ENCODE measurements at regions not wholly inside any gene's neighbourhood (a gene's known extent, or its start where the extent isn't known, plus 50 kb on each side); places are given as distances from the start of the nearest gene placed in this dataset.

- H3K36me3 ChIP-seq (ENCODE audit: control insufficient read depth, insufficient read depth, low read length) = no peaks in the 10 kb centered on the region
- H3K4me3 ChIP-seq (ENCODE audit: low read length) = no peak overlapping the region
- no peak overlapping the region for H3K27ac Mint-ChIP-seq
- H3K9me3 Mint-ChIP-seq = no peaks in the 10 kb centered on the region
- H3K27ac ChIP-seq (ENCODE audit: low read depth, low read length) = no peak overlapping the region
- H3K9me3 ChIP-seq (ENCODE audit: control insufficient read depth, low read length) = no peaks in the 10 kb centered on the region
- H3K4me1 Mint-ChIP-seq = peaks cover 31% of the 10 kb centered on the region
- H3K9ac ChIP-seq (ENCODE audit: extremely low read depth, low read length, poor library complexity, severe bottlenecking) = no peak overlapping the region
- WGBS, 2 experiments (ENCODE audit: insufficient coverage in 1 of 2, insufficient read length in 1 of 2) = 95 to 97% methylated on average over 2 of the region's 2 CpGs
- H3K4me3 Mint-ChIP-seq = no peak overlapping the region
- peaks cover 4% of the 10 kb centered on the region for H3K27me3 Mint-ChIP-seq (ENCODE audit: insufficient read depth)
- H3K27me3 ChIP-seq (ENCODE audit: control insufficient read depth, insufficient read depth, low read length, poor library complexity, severe bottlenecking) = no peaks in the 10 kb centered on the region
- no peaks in the 10 kb centered on the region for H3K4me1 ChIP-seq (ENCODE audit: control insufficient read depth, insufficient read depth, low read length)
- TF ChIP-seq, protein P1, sequence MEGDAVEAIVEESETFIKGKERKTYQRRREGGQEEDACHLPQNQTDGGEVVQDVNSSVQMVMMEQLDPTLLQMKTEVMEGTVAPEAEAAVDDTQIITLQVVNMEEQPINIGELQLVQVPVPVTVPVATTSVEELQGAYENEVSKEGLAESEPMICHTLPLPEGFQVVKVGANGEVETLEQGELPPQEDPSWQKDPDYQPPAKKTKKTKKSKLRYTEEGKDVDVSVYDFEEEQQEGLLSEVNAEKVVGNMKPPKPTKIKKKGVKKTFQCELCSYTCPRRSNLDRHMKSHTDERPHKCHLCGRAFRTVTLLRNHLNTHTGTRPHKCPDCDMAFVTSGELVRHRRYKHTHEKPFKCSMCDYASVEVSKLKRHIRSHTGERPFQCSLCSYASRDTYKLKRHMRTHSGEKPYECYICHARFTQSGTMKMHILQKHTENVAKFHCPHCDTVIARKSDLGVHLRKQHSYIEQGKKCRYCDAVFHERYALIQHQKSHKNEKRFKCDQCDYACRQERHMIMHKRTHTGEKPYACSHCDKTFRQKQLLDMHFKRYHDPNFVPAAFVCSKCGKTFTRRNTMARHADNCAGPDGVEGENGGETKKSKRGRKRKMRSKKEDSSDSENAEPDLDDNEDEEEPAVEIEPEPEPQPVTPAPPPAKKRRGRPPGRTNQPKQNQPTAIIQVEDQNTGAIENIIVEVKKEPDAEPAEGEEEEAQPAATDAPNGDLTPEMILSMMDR (conservative IDR thresholded peaks at IDR 0.05) = no peak
- H3K36me3 Mint-ChIP-seq (ENCODE audit: low read depth) = no peaks in the 10 kb centered on the region
- no peak for DNase-seq
Observed at GRCh38 chr1:224507771-224508523, 73.3 kb upstream of the WDR26 start.

DNA sequence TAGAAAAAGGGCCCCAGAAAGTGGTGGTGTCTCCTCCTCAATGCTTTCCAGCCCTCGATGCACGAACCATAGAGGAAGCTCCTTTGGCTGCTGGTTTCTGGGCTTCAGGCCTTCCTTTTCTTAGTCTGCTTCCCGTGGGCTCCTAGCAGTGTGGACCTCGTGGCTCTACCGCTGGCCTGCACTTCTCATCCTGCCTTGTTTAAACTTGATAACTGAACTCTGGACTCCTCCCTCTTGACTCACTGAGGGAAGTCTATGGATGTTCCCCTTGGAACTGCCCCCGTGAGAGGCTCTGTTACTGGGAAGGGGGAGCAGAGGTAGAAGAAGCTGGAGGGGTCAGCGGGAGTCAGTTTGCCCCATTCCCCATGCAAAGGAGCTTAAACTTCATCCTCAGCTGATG, 75.3 kb upstream of the WDR26 start:
- H3K4me3 Mint-ChIP-seq = no peak overlapping the region
- H3K9me3 Mint-ChIP-seq = no peaks in the 10 kb centered on the region
- H3K27me3 ChIP-seq (ENCODE audit: control insufficient read depth, insufficient read depth, low read length, poor library complexity, severe bottlenecking) = no peaks in the 10 kb centered on the region
- no peaks in the 10 kb centered on the region for H3K36me3 ChIP-seq (ENCODE audit: control insufficient read depth, insufficient read depth, low read length)
- H3K27ac ChIP-seq (ENCODE audit: low read depth, low read length) = no peak overlapping the region
- H3K36me3 Mint-ChIP-seq (ENCODE audit: low read depth) = no peaks in the 10 kb centered on the region
- H3K4me1 ChIP-seq (ENCODE audit: control insufficient read depth, insufficient read depth, low read length) = no peaks in the 10 kb centered on the region
- H3K9me3 ChIP-seq (ENCODE audit: control insufficient read depth, low read length) = no peaks in the 10 kb centered on the region
- DNase-seq = peak; percentile 46
- peaks cover 22% of the 10 kb centered on the region for H3K4me1 Mint-ChIP-seq
- WGBS, 2 experiments (ENCODE audit: insufficient coverage in 1 of 2, insufficient read length in 1 of 2) = 90 to 92% methylated on average over 6 to 7 of the region's 7 CpGs
- no peak overlapping the region for H3K4me3 ChIP-seq (ENCODE audit: low read length)
- TF ChIP-seq, protein P1 (conservative IDR thresholded peaks at IDR 0.05) = no peak
- H3K27me3 Mint-ChIP-seq (ENCODE audit: insufficient read depth) = peaks cover 4% of the 10 kb centered on the region
- no peak overlapping the region for H3K9ac ChIP-seq (ENCODE audit: extremely low read depth, low read length, poor library complexity, severe bottlenecking)
- H3K27ac Mint-ChIP-seq = no peak overlapping the region

DNA sequence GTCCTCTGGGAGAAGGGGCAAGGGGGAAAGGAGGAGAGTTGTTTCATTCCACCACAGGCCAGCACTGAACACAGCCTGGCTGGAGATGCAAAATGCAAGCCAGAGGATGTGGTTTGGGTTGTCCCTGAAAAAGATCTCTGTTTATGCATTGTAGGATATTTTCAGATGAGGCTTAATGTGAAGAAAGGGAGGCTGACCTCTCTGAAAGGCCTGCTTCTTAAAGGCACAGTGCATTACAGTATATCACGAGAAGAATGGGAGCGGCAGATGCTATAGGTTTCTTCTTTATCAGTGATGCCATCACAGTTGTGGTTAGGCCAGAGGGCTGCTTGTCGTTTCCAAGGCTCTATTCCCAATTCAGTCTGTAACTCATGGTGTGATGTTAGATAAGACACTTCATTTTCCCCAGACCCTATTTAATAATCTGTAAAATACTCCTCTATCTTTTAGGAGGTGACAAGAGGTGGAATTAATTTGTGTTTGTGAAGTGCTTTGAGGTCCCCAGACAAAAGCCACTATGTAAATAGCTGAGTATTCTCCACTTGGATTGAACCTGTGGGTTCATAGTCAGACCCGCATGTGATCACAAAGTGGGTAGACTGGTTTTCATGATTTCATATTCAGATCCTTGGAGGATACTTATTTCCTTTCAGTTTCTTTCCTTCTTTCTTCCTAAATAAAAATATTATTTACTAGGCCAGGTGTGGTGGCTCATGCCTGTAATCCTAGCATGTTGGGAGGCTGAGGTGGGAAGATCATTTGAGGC, 76.5 kb upstream of the WDR26 start:
- Histone ChIP-seq H3K9me3 (ENCODE audit: control insufficient read depth, low read length) (no peaks in the 10 kb centered on the region), H3K9ac (ENCODE audit: extremely low read depth, low read length, poor library complexity, severe bottlenecking) (no peak overlapping the region), H3K27ac (ENCODE audit: low read depth, low read length) (no peak overlapping the region), H3K4me1 (ENCODE audit: control insufficient read depth, insufficient read depth, low read length) (no peaks in the 10 kb centered on the region), H3K4me3 (ENCODE audit: low read length) (no peak overlapping the region), H3K27me3 (ENCODE audit: control insufficient read depth, insufficient read depth, low read length, poor library complexity, severe bottlenecking) (no peaks in the 10 kb centered on the region), H3K36me3 (ENCODE audit: control insufficient read depth, insufficient read depth, low read length) (no peaks in the 10 kb centered on the region)
- H3K4me3 Mint-ChIP-seq = no peak overlapping the region
- H3K9me3 Mint-ChIP-seq = no peaks in the 10 kb centered on the region
- DNase-seq = no peak
- no peak overlapping the region for H3K27ac Mint-ChIP-seq
- 86 to 94% methylated on average over 2 to 4 of the region's 4 CpGs for WGBS, 2 experiments (ENCODE audit: insufficient coverage in 1 of 2, insufficient read length in 1 of 2)
- no peaks in the 10 kb centered on the region for H3K36me3 Mint-ChIP-seq (ENCODE audit: low read depth)
- H3K4me1 Mint-ChIP-seq = peaks cover 16% of the 10 kb centered on the region
- peaks cover 4% of the 10 kb centered on the region for H3K27me3 Mint-ChIP-seq (ENCODE audit: insufficient read depth)
- TF ChIP-seq, protein P1 (conservative IDR thresholded peaks at IDR 0.05) = no peak
